H1 (cell line): ENCODE measurements at regions not wholly inside any gene's neighbourhood (a gene's known extent, or its start where the extent isn't known, plus 50 kb on each side); places are given as distances from the start of the nearest gene placed in this dataset.

Source experiments
- GABPA ChIP-seq: IDR thresholded peaks from 2 replicates; pipeline ENCODE4 v1.6.1; 2011; ENCODE audit warnings: mild to moderate bottlenecking, low read length, moderate library complexity, borderline replicate concordance; ENCODE audit not compliant: insufficient read depth
- RXRA ChIP-seq: IDR thresholded peaks from 2 replicates; pipeline ENCODE4 v1.6.1; 2011; ENCODE audit warnings: low read depth, mild to moderate bottlenecking, low read length, moderate library complexity; ENCODE audit not compliant: insufficient read depth
- SP2 ChIP-seq: IDR thresholded peaks from 2 replicates; pipeline ENCODE4 v1.6.1; 2012; ENCODE audit warnings: mild to moderate bottlenecking, low read length, inconsistent platforms
- TBP ChIP-seq: IDR thresholded peaks from 2 replicates; pipeline ENCODE4 v1.6.1; 2011; ENCODE audit warnings: low read depth, low read length, improper control_type of control experiment
- TF ChIP-seq, protein P1 (sequence below): IDR thresholded peaks from 2 replicates; pipeline ENCODE4 v1.6.1; 2012; ENCODE audit warnings: low read length, inconsistent platforms
- TF ChIP-seq, protein P2 (sequence below): IDR thresholded peaks from 2 replicates; pipeline ENCODE4 v1.6.1; 2012; ENCODE audit warnings: inconsistent platforms

DNA sequence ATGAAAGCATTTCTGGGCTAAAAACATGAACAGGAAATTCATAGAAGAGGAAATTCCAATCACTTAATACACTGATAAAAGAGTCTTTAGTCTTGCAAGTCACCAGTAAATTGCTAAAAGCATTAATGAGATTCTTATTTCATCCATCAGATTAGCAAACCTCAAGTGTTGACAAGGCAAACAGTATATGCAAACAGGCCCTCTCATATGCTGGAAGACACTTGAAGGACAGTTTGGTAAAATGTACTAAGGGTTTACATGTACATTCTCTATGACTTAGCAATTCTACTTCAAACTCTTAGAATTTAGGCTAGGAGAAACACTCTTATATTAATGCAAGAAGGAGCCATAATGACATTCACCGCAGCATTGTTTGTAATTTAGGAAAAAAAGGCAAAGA is 586.1 kb upstream of the GBE1 start (continued):
- TF ChIP-seq, protein P1, sequence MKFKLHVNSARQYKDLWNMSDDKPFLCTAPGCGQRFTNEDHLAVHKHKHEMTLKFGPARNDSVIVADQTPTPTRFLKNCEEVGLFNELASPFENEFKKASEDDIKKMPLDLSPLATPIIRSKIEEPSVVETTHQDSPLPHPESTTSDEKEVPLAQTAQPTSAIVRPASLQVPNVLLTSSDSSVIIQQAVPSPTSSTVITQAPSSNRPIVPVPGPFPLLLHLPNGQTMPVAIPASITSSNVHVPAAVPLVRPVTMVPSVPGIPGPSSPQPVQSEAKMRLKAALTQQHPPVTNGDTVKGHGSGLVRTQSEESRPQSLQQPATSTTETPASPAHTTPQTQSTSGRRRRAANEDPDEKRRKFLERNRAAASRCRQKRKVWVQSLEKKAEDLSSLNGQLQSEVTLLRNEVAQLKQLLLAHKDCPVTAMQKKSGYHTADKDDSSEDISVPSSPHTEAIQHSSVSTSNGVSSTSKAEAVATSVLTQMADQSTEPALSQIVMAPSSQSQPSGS, result no peak
- TF ChIP-seq RXRA (no peak), GABPA (no peak), TBP (no peak), SP2 (no peak)
- TF ChIP-seq, protein P2, sequence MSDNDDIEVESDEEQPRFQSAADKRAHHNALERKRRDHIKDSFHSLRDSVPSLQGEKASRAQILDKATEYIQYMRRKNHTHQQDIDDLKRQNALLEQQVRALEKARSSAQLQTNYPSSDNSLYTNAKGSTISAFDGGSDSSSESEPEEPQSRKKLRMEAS, result no peak
